Lung (tissue), 11 donors: ENCODE measurements at regions not wholly inside any gene's neighbourhood (a gene's known extent, or its start where the extent isn't known, plus 50 kb on each side); places are given as distances from the start of the nearest gene placed in this dataset.
"Not testable (repeated sequence)": the region's sequence is repeated elsewhere in the genome, so short reads cannot be mapped to it uniquely, and the experiment has no call there.

Experiments used
- ATAC-seq: fragments of 200-7000 bp; cut with Tn5 transposase; one replicate; pipeline ENCODE4 v1.9.1; 2020; ENCODE audit warnings: moderate number of reproducible peaks; ENCODE audit not compliant: insufficient read depth, low FRiP score
- DNase-seq, 3 donors: peaks; one replicate each; pipeline ENCODE4 v3.0.0-alpha.2; 2013 to 2017
- H3K27ac ChIP-seq, 2 donors: one replicate each; pipeline ENCODE4 v1.5.1; 2013; ENCODE audit warnings: mild to moderate bottlenecking in 2 of 2, moderate library complexity in 2 of 2, control low read depth in 1 of 2, inconsistent platforms in 1 of 2, low read depth in 1 of 2, low read length in 1 of 2
- H3K27me3 ChIP-seq, 3 donors: one replicate each; pipeline ENCODE4 v1.5.1; 2013; ENCODE audit warnings: low read length in 2 of 3; ENCODE audit not compliant: control insufficient read depth in 3 of 3, insufficient read depth in 3 of 3
- H3K36me3 ChIP-seq, 4 donors: one replicate each; pipeline ENCODE4 v1.5.1; 2013; ENCODE audit warnings: low read length in 4 of 4, mild to moderate bottlenecking in 1 of 4, moderate library complexity in 1 of 4; ENCODE audit not compliant: control insufficient read depth in 4 of 4, insufficient read depth in 4 of 4
- H3K4me1 ChIP-seq, 5 donors: one replicate each; pipeline ENCODE4 v1.5.1; 2013; ENCODE audit warnings: low read length in 5 of 5, mild to moderate bottlenecking in 2 of 5, moderate library complexity in 1 of 5; ENCODE audit not compliant: control insufficient read depth in 5 of 5, insufficient read depth in 5 of 5
- H3K4me3 ChIP-seq: one replicate; pipeline ENCODE4 v1.5.1; 2013; ENCODE audit warnings: mild to moderate bottlenecking, control low read depth, moderate library complexity
- H3K9ac ChIP-seq, 2 donors: one replicate each; pipeline ENCODE4 v1.5.1; 2013; ENCODE audit warnings: low read length in 2 of 2, control low read depth in 1 of 2; ENCODE audit not compliant: insufficient read depth in 1 of 2
- H3K9me3 ChIP-seq, 4 donors: one replicate each; pipeline ENCODE4 v1.5.1; 2013; ENCODE audit warnings: low read length in 3 of 4, mild to moderate bottlenecking in 1 of 4, moderate library complexity in 1 of 4; ENCODE audit not compliant: control insufficient read depth in 4 of 4, insufficient read depth in 3 of 4
- CTCF ChIP-seq: IDR thresholded peaks from 2 replicates; pipeline ENCODE4 v1.5.1; 2012; ENCODE audit warnings: mild to moderate bottlenecking; ENCODE audit errors: control extremely low read depth, extremely low read depth
- WGBS, 2 donors: extraction: QIAGEN DNeasy Blood & Tissue Kit; methylation state at CpG; one replicate each; pipeline ENCODE4 v1.1.7; 2013; 5-methylcytosine and 5-hydroxymethylcytosine counted together
- donor health status: control.
- donor health status: control.
- donor health status: Bipolar disorder and iron deficiency.
- donor health status: healthy.
- donor health status: DM: yes; HTN: yes; CAD: no.

GRCh38 chr11:49377978-49378377 is 169.6 kb upstream of the FOLH1 start:
- WGBS, 2 donors: 87 to 89% methylated on average over 7 of the region's 7 CpGs
- no peak for TF ChIP-seq CTCF
- Histone ChIP-seq H3K27me3 (no peaks in the 10 kb centered on the region), H3K9me3 (no peaks in the 10 kb centered on the region), H3K36me3 (no peaks in the 10 kb centered on the region), H3K4me3 (no peak overlapping the region), H3K4me1 (no peaks in the 10 kb centered on the region), H3K27ac (no peak overlapping the region), H3K9ac (no peak overlapping the region)
- DNase-seq (no peak), ATAC-seq (no peak)

- H3K4me3 ChIP-seq, DNase-seq: not testable (repeated sequence)
- WGBS, 2 donors: 75 to 78% methylated on average over 5 of the region's 5 CpGs
Observed at GRCh38 chr11:49373866-49374265, 165.5 kb upstream of the FOLH1 start.

GRCh38 chr11:49373385-49373784 is 165.0 kb upstream of the FOLH1 start:
- ATAC-seq: not testable (repeated sequence)

More at GRCh38 chr11:49373866-49374265, 165.5 kb upstream of the FOLH1 start:
- not testable (repeated sequence) for H3K27ac ChIP-seq, H3K27me3 ChIP-seq, H3K4me1 ChIP-seq, ATAC-seq, H3K9me3 ChIP-seq, H3K36me3 ChIP-seq, H3K9ac ChIP-seq

GRCh38 chr11:49372137-49372536 is 163.7 kb upstream of the FOLH1 start:
- H3K4me1 ChIP-seq, H3K4me3 ChIP-seq, H3K36me3 ChIP-seq, H3K9ac ChIP-seq, H3K27me3 ChIP-seq, H3K27ac ChIP-seq, H3K9me3 ChIP-seq, ATAC-seq: not testable (repeated sequence)
- DNase-seq: peak in 2 of 3 donors; percentile 7 to 9

More at GRCh38 chr11:49373385-49373784, 165.0 kb upstream of the FOLH1 start:
- not testable (repeated sequence) for H3K9me3 ChIP-seq, H3K9ac ChIP-seq, DNase-seq, H3K4me1 ChIP-seq, H3K4me3 ChIP-seq, H3K36me3 ChIP-seq, H3K27me3 ChIP-seq, H3K27ac ChIP-seq

GRCh38 chr11:49368556-49368955 is 160.2 kb upstream of the FOLH1 start:
- not testable (repeated sequence) for H3K9ac ChIP-seq, H3K27me3 ChIP-seq, DNase-seq, ATAC-seq, H3K27ac ChIP-seq, H3K4me1 ChIP-seq, H3K4me3 ChIP-seq, H3K9me3 ChIP-seq, H3K36me3 ChIP-seq
- WGBS, 2 donors: 57 to 69% methylated on average over 2 of the region's 2 CpGs

GRCh38 chr11:49365375-49365774 is 157.0 kb upstream of the FOLH1 start:
- not testable (repeated sequence) for H3K27ac ChIP-seq, H3K36me3 ChIP-seq, H3K27me3 ChIP-seq, H3K9ac ChIP-seq, H3K4me3 ChIP-seq, H3K9me3 ChIP-seq, H3K4me1 ChIP-seq, ATAC-seq
- DNase-seq: peak in 2 of 3 donors; percentile 6 to 16

GRCh38 chr11:49362994-49363393 is 154.6 kb upstream of the FOLH1 start:
- not testable (repeated sequence) for H3K9ac ChIP-seq, H3K4me3 ChIP-seq, ATAC-seq, H3K4me1 ChIP-seq, H3K9me3 ChIP-seq, H3K36me3 ChIP-seq, DNase-seq, H3K27ac ChIP-seq, H3K27me3 ChIP-seq
- WGBS, 2 donors: 72 to 90% methylated on average over 2 of the region's 2 CpGs

- H3K9ac ChIP-seq, H3K27ac ChIP-seq, H3K4me3 ChIP-seq, H3K27me3 ChIP-seq, H3K9me3 ChIP-seq, DNase-seq, H3K4me1 ChIP-seq, ATAC-seq, H3K36me3 ChIP-seq: not testable (repeated sequence)
Observed at GRCh38 chr11:49354536-49354935, 146.1 kb upstream of the FOLH1 start.
